ENCODE measurements at regions not wholly inside any gene's neighbourhood (a gene's known extent, or its start where the extent isn't known, plus 50 kb on each side); places are given as distances from the start of the nearest gene placed in this dataset.
"Not testable (repeated sequence)": the region's sequence is repeated elsewhere in the genome, so short reads cannot be mapped to it uniquely, and the experiment has no call there.

- not testable (repeated sequence) for DNase-seq
These were observed 422.6 kb downstream of the TMEM121 start for GRCh38 chr14:105948955-105949354.

- DNase-seq: not testable (repeated sequence)
These were observed 424.0 kb downstream of the TMEM121 start for GRCh38 chr14:105950364-105950892.

- no peak for DNase-seq
These were observed 425.0 kb downstream of the TMEM121 start for GRCh38 chr14:105951399-105951798.

GRCh38 chr14:105952222-105952621 lies 425.8 kb downstream of the TMEM121 start:
- no peak for DNase-seq

- DNase-seq: no peak
These were observed 426.4 kb downstream of the TMEM121 start for GRCh38 chr14:105952826-105953225.

GRCh38 chr14:105961625-105962024 lies 435.2 kb downstream of the TMEM121 start:
- not testable (repeated sequence) for DNase-seq

- no peak for DNase-seq
These were observed 436.1 kb downstream of the TMEM121 start for GRCh38 chr14:105962532-105962931.

GRCh38 chr14:105968291-105968690 lies 441.9 kb downstream of the TMEM121 start:
- no peak for DNase-seq

GRCh38 chr14:105969026-105969425 lies 442.6 kb downstream of the TMEM121 start:
- DNase-seq: not testable (repeated sequence)

GRCh38 chr14:105970821-105971220 lies 444.4 kb downstream of the TMEM121 start:
- DNase-seq: not testable (repeated sequence)

- no peak for DNase-seq
These were observed 445.5 kb downstream of the TMEM121 start for GRCh38 chr14:105971593-105972500.

- no peak for DNase-seq
These were observed 448.5 kb downstream of the TMEM121 start for GRCh38 chr14:105974902-105975301.

- no peak for DNase-seq
These were observed 452.4 kb downstream of the TMEM121 start for GRCh38 chr14:105978618-105979295.

GRCh38 chr14:105979446-105979845 lies 453.1 kb downstream of the TMEM121 start:
- DNase-seq: no peak

GRCh38 chr14:105980224-105980623 lies 453.8 kb downstream of the TMEM121 start:
- DNase-seq: no peak

- not testable (repeated sequence) for DNase-seq
These were observed 455.3 kb downstream of the TMEM121 start for GRCh38 chr14:105981517-105982302.

GRCh38 chr14:105982664-105983063 lies 456.3 kb downstream of the TMEM121 start:
- DNase-seq: no peak

GRCh38 chr14:105986894-105987284 lies 460.5 kb downstream of the TMEM121 start:
- no peak for DNase-seq

GRCh38 chr14:105987563-105987962 lies 461.2 kb downstream of the TMEM121 start:
- no peak for DNase-seq

GRCh38 chr14:105989566-105990302 lies 463.4 kb downstream of the TMEM121 start:
- no peak for DNase-seq

- not testable (repeated sequence) for DNase-seq
These were observed 465.3 kb downstream of the TMEM121 start for GRCh38 chr14:105991677-105992076.

GRCh38 chr14:105993814-105994213 lies 467.4 kb downstream of the TMEM121 start:
- DNase-seq: no peak
